RPMI7951 (cell line): ENCODE measurements at regions not wholly inside any gene's neighbourhood (a gene's known extent, or its start where the extent isn't known, plus 50 kb on each side); places are given as distances from the start of the nearest gene placed in this dataset.

Experiments used
- DNase-seq: peaks from one replicate; pipeline ENCODE4 v3.0.0-alpha.2; 2012; ENCODE audit warnings: low read depth

DNA sequence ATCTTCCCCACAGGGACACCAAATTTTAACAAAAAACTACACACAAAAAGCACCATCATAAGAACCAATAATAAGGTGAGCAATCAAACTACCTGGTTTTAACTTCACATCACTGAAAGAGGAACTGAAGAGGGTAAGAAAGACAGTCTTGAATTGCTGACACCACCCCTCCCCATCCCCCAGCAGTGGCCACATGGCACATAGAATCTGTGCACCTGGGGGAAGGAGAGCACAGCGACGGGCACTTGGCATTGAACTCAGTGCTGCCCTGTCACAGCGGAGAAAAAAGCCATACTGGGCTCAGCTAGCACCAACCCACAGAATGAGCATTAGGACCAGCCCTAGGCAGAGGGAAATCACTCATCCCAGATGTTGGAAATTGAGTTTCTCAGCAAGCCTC is 640.0 kb upstream of the ADGRL2 start:
- no peak for DNase-seq

DNA sequence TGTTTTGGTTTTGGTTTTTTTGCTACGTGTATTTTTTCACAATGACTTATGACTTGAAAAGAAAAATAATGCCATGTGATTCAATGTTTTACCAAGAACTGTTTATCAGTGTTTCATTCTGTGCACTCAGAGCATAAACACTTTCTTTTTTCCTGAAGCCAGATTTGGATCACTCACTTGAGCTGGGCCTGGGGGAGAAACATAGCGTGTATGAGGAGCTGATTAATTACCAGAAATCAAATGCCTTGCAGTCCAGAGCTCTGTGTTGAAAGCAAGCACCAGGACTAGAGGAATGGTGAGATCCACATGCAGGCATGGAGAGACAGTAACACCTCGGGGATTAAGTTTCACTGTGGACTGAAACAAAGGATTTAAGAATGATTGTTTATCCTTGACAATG is 642.1 kb upstream of the ADGRL2 start:
- no peak for DNase-seq

DNA sequence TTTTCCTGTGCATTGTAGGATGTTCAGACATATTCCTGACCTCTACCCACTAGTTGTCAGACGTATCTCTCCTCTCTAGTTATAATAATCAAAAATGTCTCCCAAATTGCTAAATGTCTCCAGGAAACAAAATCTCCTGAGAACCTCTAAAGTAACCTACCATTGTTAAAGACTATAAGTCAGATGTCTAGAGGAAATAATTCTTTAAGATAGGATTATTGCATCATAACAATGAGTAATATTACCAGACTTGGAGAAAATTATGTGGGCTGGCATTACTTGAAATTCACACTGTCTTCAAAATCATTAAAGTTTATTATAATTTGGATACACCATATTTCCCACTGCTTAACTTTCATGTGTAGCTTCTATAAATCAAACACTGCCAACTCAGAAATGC is 643.0 kb upstream of the ADGRL2 start:
- DNase-seq, result no peak

DNA sequence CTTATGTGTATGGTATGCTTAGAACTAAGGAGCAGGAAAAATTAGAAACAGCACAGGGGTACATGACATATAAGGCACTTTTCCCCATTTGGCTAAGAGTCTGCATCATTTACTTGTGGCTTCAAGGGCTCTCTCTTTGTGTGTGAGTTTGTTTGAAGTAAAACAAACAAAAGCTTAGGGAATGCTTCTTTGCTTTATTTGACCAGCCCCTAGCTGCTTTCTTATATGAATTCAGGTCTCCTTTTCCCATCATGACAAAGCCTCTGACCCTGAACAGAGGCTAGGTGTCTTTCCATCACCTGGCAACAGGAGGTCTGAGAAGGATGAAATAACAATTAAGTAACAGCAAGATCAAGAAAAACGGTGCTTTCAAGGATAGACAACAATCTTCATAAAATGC is 643.8 kb upstream of the ADGRL2 start:
- no peak for DNase-seq

DNA sequence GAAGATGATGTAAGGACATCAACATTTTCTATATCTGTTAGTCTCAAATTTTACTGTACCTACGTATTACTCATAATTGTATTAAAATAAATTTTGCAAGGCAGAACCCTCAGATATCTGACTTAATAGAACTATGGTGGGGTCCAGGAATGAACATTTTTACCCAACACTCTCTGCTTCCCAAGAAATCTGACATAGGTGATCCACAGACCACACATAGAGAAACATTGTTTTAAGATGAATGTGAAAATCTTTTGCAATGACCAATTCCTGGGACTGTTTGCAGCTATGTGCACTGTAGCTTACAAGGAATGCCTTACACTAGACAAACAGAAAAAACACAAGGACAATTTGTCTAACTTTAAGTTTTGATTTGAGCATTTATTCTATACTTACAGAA is 645.6 kb upstream of the ADGRL2 start:
- DNase-seq, result no peak

DNA sequence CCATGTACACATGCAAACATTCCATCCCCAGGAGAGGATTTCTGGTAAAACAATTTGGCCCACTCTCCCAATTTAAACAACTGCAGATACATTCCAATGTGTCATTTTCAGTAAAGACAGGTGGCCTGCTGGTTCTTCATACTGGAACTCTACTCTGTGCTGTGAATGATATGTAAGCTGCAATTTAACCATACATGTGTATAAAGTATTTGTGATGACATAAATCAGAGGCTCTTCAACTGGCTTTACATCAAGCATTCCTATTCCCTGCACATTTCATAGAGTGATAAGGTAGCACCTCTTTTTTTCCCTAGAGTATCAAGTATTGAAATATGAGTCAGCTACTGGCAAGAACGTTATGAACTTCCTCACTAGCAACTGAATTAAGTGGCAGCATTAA is 649.5 kb upstream of the ADGRL2 start:
- no peak for DNase-seq

DNA sequence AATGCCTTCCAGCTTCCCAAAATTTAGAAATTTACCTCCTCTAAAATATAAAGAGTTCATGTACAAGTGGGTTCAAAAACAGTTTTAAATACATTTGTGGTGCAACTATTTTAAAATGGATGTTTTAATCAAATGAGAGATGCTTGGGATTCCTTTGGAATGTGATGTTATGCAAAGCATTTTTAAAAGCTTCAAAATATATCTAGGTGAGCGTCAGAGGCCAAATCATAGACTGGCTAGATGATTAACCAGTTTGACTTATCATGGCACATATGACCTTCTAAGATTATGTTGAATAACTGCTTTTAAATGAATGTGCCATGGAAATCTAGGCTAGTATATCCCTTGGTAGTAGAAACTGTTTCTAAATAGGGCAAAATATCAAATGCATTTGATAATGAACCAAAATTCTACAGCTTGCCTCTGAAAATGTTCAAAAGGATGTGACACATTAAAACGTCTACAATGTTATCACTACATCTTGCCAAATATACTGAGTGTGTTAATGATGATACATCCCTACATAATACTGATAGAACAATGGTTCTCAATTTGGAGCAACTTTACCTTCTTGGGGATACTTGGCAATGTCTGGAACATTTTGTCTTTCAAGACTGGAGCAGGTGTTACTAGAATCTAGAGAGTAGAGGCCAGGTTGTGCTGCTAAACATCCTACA is 650.9 kb upstream of the ADGRL2 start:
- DNase-seq, result no peak

DNA sequence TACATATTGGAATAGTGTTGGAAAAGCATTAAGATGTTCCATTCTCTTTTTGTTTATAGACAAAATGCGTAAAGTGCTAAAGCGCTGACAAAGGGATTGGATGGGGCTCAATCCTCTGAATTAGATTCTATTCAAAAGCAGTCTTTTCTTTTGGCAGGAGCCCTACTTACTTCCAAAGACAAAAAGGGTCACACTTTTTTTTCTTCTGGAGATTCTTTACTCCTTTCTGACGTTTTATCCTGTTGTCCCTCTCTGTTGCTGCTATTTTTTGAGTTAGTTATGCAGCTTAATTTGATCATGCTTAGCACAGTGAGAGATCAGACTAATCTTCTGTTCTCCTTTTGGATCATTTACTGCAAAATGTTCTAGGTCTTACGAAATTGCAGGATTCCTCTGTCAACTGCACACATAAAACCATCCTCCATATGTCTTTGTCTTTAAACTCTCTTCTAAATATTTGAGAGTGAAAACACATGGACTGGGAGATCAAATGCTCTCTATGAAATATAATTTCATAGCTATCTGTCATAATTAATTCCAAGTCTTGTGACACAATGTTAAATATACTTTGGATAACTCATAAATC is 656.4 kb upstream of the ADGRL2 start:
- DNase-seq, result no peak

DNA sequence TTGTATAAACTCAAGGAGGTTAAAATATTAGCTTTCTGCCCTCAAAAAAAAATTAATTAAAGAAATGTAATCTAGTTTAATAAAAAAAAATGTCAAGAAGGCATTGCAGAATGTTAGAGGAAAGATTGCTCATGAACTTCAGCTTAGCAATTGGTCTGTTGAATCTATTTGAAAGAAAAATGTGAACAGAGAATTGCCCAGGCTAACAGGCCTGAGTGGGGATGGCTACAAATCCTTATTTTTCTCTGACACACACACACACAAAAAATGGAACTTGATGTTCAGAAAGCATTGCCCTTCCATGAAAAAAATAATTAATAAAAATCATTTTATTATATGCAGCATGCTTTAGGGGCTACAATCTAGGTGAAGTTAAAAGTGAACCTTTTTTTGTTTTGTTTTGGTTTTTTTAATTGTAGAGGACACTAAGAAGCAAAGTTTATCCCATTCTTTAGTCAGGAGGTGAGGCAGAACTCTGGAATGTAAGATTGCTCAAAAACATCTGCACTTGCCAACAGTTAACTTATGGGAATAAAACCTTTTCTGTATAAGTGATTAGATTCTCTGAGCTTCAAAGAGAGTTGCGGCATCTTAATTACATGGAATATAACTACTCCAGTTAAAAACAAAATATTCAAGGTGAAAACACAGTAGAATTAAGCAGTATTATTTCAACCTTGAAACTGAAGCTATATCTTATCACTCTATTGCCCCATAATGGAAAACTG is 658.5 kb upstream of the ADGRL2 start:
- DNase-seq, result no peak

DNA sequence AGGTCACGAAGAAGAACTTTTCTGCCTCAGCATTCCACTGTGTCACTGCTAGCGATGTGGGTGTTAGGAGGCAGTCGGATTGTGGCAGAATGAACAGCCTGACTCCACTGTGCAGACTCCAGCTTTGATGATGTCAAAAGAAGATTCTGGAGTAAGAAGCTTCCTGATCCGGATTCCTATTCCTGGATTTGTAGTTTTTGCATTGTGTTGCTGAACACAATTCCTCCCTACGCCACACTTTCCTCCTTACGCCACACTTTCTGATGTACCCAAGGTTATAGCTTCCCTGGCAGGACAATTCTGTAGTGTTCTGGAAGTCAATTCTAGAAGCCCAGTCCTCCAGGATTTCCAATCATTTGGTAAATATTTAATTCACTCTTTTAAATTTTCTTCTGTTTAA is 665.2 kb upstream of the ADGRL2 start:
- DNase-seq, result no peak

DNA sequence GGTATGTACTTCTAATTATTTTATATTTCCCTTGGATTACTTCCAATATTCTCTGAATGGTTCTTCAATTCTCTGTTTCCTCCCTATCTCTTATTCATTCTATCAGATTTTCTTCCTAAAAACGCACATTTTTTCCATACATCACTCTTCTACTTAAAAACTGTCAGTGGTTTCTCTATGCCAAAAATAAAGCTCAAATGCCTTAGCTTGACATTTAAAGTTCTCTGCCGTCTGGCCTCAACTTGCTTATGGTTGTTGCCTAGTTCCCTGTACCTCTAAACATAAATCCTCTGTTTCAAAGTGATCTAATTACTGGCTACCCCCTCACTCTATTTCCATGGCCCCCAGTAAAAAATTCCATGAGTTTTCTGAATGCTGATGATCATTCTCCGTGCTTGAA is 671.0 kb upstream of the ADGRL2 start:
- no peak for DNase-seq

DNA sequence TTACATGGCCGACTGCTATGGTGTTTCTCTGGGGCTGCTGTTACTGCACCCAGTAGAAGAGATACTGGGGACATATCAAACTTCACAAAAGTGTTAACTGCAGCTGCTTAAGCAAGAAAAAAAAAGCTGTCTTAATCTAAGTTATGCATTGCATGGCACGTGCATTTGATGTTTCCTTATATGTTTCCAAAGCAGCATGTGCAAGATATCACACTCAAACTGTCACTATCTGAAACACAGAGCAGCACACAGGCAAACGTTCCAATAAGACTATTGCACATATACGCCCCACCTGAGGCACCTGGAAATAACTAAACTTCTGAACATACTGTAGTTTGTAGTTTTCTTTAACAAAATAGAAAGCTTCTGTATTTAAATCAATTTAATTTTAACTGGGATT is 671.4 kb upstream of the ADGRL2 start:
- DNase-seq, result no peak

DNA sequence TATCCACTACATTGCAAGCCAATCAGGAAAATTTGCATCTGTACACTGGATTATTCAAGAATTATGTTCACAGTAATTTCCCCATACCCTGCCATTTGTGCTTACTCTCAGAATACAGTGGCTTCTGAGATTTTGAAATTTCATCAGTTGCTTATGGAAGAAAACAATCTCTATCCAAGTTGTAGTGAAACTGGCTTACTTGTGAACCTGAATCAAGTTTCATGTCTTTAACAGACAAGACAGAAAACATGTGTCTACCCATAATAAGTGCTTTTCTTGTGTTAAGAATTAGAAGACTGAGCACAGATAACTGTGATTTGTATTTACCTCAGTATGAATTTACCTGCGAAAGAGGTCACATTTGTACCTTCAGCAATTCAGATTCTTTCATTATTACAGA is 672.7 kb upstream of the ADGRL2 start:
- no peak for DNase-seq

DNA sequence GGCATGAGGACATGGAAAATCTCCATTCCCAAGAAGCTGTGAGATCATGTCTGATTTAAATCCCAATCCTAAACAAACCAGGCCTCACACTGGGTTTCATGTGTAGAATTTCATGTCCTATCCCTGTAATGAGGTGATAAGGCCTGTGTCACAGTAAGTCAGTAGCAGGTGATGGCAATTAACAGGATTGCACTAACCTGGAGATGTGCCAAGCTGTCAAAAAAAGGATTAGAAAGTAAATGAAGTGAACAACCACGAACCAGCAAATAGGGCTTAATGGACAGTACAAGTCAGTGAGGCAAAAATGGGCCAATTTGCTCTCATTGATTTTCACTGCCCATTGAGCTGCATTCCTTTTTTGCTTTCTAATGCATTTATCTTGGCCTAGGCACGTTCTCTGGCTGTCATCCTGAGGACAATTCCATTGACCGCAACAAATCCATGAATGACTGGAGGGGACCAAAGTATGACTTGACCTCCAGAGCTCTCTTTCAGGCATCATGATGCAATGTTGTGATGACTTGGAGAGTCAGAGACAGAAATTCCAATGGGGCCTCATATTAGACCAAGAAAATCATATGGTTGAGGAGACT is 673.6 kb upstream of the ADGRL2 start:
- no peak for DNase-seq

DNA sequence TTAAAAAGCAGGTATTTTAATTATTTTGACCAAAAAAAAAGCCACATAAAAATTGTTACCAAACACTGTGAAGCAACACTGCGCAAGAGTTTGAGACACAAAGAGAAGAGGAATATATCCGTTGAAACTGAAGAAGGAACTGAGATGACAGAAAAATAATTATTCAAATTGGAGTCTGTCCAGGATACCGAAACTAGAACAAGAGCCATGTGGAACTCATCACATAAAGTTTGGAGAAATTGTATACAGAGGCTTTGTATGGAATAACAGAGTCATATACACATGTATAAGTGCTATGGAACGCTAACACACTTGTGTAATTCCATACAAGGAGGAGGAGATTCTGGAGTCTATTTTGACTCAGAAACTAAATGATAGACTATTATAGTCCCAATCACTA is 675.1 kb upstream of the ADGRL2 start:
- no peak for DNase-seq

DNA sequence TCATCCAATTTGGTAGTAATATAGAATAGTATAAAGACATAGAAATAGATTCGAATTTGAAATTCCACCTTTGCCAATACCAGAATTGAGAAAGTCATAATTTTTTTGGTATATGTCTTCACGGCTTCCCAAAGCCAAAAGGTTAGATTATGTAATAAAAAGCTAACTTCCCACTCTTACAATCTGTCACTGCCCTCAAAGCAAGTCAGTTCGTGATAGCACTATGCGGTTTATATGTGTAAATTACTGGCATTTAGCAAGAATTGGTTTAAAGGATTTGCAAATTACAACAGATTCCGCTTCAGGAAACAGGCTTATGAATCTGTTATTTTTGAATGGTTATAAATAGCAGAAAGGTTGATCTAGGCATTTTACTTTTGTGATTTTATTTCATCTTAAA is 679.4 kb upstream of the ADGRL2 start:
- no peak for DNase-seq

DNA sequence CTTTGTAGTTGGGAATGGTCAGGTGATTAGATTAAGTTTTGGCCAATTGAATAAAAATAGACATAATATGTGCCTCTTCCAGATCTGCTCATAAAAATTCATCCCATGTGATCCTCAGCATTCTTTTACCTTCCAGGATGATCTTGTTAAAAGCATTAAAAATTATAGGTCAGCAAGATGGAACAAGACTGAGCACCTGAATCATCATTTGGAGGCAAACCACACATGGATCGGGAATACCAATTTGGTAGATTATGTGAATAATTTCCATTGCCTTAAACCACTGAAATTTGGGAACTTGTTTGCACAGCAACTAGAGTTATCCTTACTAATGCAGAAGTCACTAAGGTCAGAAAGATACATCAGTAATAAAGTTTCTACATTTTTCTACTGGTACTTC is 681.4 kb upstream of the ADGRL2 start:
- no peak for DNase-seq

DNA sequence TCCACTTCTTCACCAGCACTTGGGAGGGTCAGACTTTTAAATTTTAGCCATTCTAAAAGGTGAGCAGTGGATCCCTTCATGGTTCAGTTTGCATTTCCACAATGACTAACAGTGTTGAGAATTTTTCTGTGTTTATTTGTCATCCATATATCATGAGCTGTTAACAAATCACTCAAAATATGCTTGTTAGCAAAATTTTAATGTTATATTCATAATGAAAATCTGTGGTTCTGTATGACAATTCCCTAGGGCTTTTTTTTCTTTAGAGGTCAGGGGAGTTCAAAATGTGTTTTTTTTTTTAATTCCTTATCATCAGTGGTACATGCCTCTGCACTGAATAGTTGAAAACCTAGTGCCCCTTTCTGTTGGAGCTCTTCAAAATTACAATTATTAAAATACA is 682.2 kb upstream of the ADGRL2 start:
- DNase-seq, result no peak

DNA sequence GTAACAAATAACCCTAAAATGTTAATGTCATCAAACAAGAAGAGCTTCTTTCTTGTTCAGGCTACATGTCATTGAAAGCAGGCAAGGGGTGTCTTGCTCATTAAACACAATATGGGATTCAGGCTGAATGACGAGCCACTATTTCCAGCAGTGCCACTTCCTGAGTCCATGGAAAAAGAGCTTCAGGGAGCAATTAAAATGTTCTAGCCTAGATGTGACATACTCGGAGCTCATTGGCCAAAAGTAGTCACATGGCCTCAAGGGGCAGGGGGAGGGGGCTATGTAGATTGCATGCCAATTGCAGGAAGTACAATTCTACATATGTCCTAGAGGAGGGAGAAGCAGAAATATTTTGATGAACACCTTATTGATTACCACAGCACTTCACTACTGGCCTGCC is 685.3 kb upstream of the ADGRL2 start:
- DNase-seq, result no peak

DNA sequence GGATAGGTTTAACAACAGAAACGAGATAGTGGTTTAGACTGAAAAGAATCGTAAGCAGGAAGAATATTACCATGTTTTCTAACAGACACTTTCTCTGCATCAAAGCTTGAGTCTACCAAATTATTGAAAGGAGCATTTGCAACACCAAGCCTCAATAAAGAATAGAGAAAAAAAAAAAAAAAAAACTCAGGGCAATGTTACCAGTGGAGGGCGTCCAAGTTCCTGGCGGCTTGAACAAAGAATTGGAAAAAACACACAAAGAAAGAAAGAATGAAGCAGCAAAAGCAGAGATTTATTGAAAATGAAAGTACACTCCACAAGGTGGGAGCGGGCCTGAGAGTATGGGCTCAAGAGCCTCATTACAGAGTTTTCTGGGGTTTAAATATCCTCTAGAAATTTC is 686.5 kb upstream of the ADGRL2 start:
- DNase-seq, result no peak

DNA sequence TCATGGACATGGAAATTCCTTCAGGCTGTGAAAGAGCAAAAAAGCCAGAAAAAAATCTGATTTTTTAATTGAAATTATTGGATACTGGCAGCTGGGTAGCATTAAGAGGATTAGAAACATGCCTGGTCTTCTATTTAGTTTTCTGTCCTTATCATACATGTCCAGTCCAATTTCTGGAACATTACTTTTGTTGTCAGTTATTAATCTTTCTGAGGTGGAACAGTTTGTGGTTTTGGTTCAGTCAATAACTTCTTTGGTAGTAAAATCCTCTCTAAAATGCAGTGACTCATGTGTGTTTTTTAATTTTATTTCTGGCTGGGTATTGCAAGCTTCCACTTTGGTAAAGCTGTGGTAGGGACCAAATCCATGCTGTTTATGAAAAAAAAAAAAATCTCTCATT is 687.0 kb upstream of the ADGRL2 start:
- DNase-seq, result no peak

DNA sequence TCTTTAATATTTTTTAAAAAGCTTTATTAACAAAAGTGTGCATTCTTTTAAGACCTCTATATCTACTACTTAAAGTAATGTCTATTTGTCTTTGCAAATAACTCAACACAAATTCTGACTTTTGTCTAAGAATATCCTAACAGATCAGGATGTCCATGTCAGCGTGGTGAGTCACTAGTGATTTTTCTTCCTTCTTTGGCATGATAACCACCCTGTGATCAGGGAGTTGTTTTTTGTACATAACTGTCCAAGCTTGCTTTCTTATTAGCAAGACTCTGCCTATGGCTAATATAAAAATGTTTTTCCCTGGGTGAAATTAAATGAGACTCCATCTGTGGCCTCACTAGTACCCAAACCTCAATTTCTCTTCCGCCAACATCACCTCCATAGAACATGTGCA is 688.9 kb upstream of the ADGRL2 start:
- no peak for DNase-seq

DNA sequence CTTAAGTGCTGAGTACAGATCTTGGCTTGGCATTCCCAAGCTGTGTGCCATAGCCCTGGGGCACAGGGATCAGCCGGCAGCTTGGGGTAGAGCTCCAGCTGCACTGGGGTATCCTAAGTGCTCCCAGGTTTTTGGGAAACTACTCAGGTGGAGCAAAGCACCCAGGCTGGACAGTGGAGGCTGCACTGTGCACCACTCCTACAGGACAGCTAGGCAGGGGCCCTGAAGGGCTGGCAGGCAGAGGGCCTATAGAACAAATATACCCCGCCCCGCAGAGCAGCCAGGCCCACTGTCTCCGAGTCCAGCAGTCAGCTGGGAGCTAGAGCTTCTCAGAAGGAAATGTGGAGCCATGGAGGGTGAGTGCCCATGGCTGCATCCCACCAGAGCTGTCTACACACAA is 691.7 kb upstream of the ADGRL2 start:
- no peak for DNase-seq
